Lung (tissue), 11 donors: ENCODE measurements at regions not wholly inside any gene's neighbourhood (a gene's known extent, or its start where the extent isn't known, plus 50 kb on each side); places are given as distances from the start of the nearest gene placed in this dataset.

Experiments used
- ATAC-seq: fragments of 200-7000 bp; cut with Tn5 transposase; one replicate; pipeline ENCODE4 v1.9.1; 2020; ENCODE audit warnings: moderate number of reproducible peaks; ENCODE audit not compliant: insufficient read depth, low FRiP score
- DNase-seq, 3 donors: peaks; one replicate each; pipeline ENCODE4 v3.0.0-alpha.2; 2013 to 2017
- H3K27ac ChIP-seq, 2 donors: one replicate each; pipeline ENCODE4 v1.5.1; 2013; ENCODE audit warnings: mild to moderate bottlenecking in 2 of 2, moderate library complexity in 2 of 2, control low read depth in 1 of 2, inconsistent platforms in 1 of 2, low read depth in 1 of 2, low read length in 1 of 2
- H3K27me3 ChIP-seq, 3 donors: one replicate each; pipeline ENCODE4 v1.5.1; 2013; ENCODE audit warnings: low read length in 2 of 3; ENCODE audit not compliant: control insufficient read depth in 3 of 3, insufficient read depth in 3 of 3
- H3K36me3 ChIP-seq, 4 donors: one replicate each; pipeline ENCODE4 v1.5.1; 2013; ENCODE audit warnings: low read length in 4 of 4, mild to moderate bottlenecking in 1 of 4, moderate library complexity in 1 of 4; ENCODE audit not compliant: control insufficient read depth in 4 of 4, insufficient read depth in 4 of 4
- H3K4me1 ChIP-seq, 5 donors: one replicate each; pipeline ENCODE4 v1.5.1; 2013; ENCODE audit warnings: low read length in 5 of 5, mild to moderate bottlenecking in 2 of 5, moderate library complexity in 1 of 5; ENCODE audit not compliant: control insufficient read depth in 5 of 5, insufficient read depth in 5 of 5
- H3K4me3 ChIP-seq: one replicate; pipeline ENCODE4 v1.5.1; 2013; ENCODE audit warnings: mild to moderate bottlenecking, control low read depth, moderate library complexity
- H3K9ac ChIP-seq, 2 donors: one replicate each; pipeline ENCODE4 v1.5.1; 2013; ENCODE audit warnings: low read length in 2 of 2, control low read depth in 1 of 2; ENCODE audit not compliant: insufficient read depth in 1 of 2
- H3K9me3 ChIP-seq, 4 donors: one replicate each; pipeline ENCODE4 v1.5.1; 2013; ENCODE audit warnings: low read length in 3 of 4, mild to moderate bottlenecking in 1 of 4, moderate library complexity in 1 of 4; ENCODE audit not compliant: control insufficient read depth in 4 of 4, insufficient read depth in 3 of 4
- WGBS, 2 donors: extraction: QIAGEN DNeasy Blood & Tissue Kit; methylation state at CpG; one replicate each; pipeline ENCODE4 v1.1.7; 2013; 5-methylcytosine and 5-hydroxymethylcytosine counted together
- TF ChIP-seq, protein P1 (sequence below): IDR thresholded peaks from 2 replicates; pipeline ENCODE4 v1.5.1; 2012; ENCODE audit warnings: mild to moderate bottlenecking; ENCODE audit errors: control extremely low read depth, extremely low read depth
- donor health status: control.
- donor health status: control.
- donor health status: Bipolar disorder and iron deficiency.
- donor health status: healthy.
- donor health status: DM: yes; HTN: yes; CAD: no.

DNA sequence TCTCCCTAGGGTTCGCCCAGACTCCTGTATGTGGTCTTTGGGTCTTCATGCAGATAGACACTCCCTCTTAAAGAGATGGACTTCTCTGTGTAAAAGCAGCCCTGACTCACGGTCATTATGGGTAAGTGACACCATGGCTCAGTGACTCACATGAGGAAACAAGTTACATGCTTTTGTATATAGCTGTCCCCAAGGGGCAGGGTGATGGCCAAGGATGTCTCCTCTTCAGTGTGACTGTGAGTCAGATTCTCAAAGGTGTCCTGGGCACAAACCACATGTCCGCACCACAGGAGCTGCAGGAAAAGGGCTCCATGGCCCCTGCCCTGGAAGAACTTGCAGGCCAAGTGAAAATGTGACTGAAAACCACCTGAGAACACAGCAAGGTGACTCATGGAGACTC lies 380.4 kb downstream of the NPHP4 start:
- Histone ChIP-seq H3K27me3 (peaks cover 0 to 3% (median 0%) of the 10 kb centered on the region in 3 donors), H3K36me3 (no peaks in the 10 kb centered on the region), H3K9me3 (peaks cover 0 to 2% (median 0%) of the 10 kb centered on the region in 4 donors), H3K9ac (no peak overlapping the region), H3K4me3 (no peak overlapping the region), H3K4me1 (no peaks in the 10 kb centered on the region), H3K27ac (no peak overlapping the region)
- ATAC-seq (no peak), DNase-seq (no peak)
- TF ChIP-seq, protein P1, sequence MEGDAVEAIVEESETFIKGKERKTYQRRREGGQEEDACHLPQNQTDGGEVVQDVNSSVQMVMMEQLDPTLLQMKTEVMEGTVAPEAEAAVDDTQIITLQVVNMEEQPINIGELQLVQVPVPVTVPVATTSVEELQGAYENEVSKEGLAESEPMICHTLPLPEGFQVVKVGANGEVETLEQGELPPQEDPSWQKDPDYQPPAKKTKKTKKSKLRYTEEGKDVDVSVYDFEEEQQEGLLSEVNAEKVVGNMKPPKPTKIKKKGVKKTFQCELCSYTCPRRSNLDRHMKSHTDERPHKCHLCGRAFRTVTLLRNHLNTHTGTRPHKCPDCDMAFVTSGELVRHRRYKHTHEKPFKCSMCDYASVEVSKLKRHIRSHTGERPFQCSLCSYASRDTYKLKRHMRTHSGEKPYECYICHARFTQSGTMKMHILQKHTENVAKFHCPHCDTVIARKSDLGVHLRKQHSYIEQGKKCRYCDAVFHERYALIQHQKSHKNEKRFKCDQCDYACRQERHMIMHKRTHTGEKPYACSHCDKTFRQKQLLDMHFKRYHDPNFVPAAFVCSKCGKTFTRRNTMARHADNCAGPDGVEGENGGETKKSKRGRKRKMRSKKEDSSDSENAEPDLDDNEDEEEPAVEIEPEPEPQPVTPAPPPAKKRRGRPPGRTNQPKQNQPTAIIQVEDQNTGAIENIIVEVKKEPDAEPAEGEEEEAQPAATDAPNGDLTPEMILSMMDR: no peak
- 86 to 93% methylated on average over 3 of the region's 3 CpGs for WGBS, 2 donors

DNA sequence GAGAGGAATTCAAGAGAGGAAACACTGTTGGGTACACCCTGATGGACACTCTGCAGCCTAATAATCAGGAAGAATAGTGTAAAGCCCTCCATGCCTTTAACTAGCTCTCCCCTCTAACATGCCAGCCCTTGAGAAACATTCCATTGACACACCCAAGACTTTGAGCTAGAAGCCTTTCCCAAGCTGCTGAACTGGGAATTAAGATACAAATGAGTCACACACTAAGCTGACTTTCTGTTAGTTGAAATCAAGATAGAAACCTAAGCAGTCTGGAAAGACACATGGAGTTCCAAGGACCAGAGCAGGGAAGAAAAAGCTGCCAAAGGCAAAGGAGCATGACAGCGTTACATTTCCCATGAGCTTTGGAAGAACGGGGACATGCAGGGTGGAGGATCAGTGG lies 380.8 kb downstream of the NPHP4 start:
- no peak overlapping the region for H3K4me3 ChIP-seq
- H3K4me1 ChIP-seq: no peaks in the 10 kb centered on the region
- peaks cover 0 to 2% (median 0%) of the 10 kb centered on the region in 4 donors for H3K9me3 ChIP-seq
- DNase-seq (no peak), ATAC-seq (no peak)
- no peak overlapping the region for H3K27ac ChIP-seq
- 88 to 91% methylated on average over 2 of the region's 2 CpGs for WGBS, 2 donors
- H3K9ac ChIP-seq: no peak overlapping the region
- H3K36me3 ChIP-seq: no peaks in the 10 kb centered on the region
- TF ChIP-seq, protein P1: no peak
- peaks cover 0 to 3% (median 0%) of the 10 kb centered on the region in 3 donors for H3K27me3 ChIP-seq

DNA sequence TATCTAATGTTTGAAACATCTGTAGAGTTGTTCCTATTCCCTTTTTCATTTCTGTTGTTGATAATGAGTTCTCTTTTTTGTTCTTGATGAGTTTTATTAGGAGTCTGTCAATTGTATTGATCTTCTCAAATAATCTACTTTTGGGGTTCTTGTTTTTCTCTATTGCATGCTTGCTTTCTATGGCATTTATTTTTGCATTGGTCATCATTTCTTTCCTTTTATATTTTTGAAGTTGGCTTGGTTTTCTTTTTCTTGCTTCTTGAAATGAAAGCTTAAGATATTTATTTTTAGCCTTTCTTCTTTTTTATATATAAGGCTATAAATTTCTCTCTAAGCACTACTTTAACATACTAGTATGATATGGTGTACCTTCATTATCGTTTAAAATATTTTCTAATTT lies 381.8 kb downstream of the NPHP4 start:
- H3K9ac ChIP-seq: no peak overlapping the region
- 84 to 90% methylated on average over 1 of the region's 1 CpG for WGBS, 2 donors
- H3K27me3 ChIP-seq: peaks cover 0 to 3% (median 0%) of the 10 kb centered on the region in 3 donors
- peaks cover 0 to 2% (median 0%) of the 10 kb centered on the region in 4 donors for H3K9me3 ChIP-seq
- H3K27ac ChIP-seq: no peak overlapping the region
- no peak overlapping the region for H3K4me3 ChIP-seq
- no peak for DNase-seq
- no peak for ATAC-seq
- no peaks in the 10 kb centered on the region for H3K36me3 ChIP-seq
- TF ChIP-seq, protein P1: no peak
- H3K4me1 ChIP-seq: no peaks in the 10 kb centered on the region
